ENCODE measurements at regions not wholly inside any gene's neighbourhood (a gene's known extent, or its start where the extent isn't known, plus 50 kb on each side); places are given as distances from the start of the nearest gene placed in this dataset.

- no peak overlapping the region for H3K4me3 ChIP-seq (ENCODE audit: low read depth, low read length)
- no peak for TF ChIP-seq CTCF (IDR thresholded peaks at IDR 0.05; ENCODE audit: low read depth, low read length, missing control alignments)
- in situ Hi-C loops (cut with HindIII; ENCODE audit: low sequenced_read_pairs), result no loop called here
- DNase-seq (ENCODE audit: low read depth), result no peak
Observed at GRCh38 chr22:49618677-49618953, 209.1 kb downstream of the BRD1 start.

DNA sequence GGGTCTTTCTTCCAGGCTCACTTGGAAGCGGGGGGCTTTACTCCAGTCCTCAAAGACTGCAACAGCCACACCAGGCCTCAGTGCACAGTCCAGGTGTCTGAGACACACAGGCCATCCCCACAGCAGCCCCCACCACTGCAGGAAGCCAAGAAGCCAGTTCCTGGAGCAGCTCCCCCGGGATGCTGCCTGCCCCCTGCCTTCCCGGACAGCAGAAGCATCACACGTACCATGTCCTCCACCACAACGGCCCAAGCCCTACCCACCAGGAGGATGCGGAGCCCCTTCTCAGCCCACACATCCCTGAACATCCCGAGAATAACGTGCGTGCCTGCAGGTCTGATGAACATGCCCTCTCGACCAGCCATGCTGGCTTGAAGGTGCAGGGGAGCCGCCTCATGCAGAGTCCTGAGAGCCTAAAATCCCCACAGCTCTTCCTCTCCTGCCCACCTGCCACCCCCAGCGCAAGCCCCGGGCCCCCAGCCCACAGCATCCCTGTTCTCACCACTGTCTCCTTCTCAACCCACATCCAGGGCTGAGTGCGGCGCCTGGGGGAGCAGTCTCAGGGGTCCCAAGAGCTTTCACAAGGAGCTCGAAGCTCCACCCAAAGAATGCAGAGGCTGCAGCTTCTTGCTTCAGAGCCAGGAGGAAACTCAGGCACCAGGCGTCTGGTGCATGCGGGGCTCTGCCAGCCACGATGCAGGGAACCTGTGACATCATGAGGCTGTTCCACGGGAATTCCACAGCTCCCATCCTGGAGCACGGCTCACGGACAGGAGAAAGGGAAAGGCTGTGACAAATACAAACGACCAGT, 209.6 kb downstream of the BRD1 start:
- in situ Hi-C loops (cut with HindIII; ENCODE audit: low sequenced_read_pairs), result no loop called here
- H3K4me3 ChIP-seq (ENCODE audit: low read depth, low read length), result no peak overlapping the region
- no peak for TF ChIP-seq CTCF (IDR thresholded peaks at IDR 0.05; ENCODE audit: low read depth, low read length, missing control alignments)
- DNase-seq (ENCODE audit: low read depth), result no peak

GRCh38 chr22:49617264-49617663, 210.4 kb downstream of the BRD1 start:
- no peak for TF ChIP-seq CTCF (IDR thresholded peaks at IDR 0.05; ENCODE audit: low read depth, low read length, missing control alignments)
- H3K4me3 ChIP-seq (ENCODE audit: low read depth, low read length), result no peak overlapping the region
- in situ Hi-C loops (cut with HindIII; ENCODE audit: low sequenced_read_pairs), result no loop called here
- no peak for DNase-seq (ENCODE audit: low read depth)

DNA sequence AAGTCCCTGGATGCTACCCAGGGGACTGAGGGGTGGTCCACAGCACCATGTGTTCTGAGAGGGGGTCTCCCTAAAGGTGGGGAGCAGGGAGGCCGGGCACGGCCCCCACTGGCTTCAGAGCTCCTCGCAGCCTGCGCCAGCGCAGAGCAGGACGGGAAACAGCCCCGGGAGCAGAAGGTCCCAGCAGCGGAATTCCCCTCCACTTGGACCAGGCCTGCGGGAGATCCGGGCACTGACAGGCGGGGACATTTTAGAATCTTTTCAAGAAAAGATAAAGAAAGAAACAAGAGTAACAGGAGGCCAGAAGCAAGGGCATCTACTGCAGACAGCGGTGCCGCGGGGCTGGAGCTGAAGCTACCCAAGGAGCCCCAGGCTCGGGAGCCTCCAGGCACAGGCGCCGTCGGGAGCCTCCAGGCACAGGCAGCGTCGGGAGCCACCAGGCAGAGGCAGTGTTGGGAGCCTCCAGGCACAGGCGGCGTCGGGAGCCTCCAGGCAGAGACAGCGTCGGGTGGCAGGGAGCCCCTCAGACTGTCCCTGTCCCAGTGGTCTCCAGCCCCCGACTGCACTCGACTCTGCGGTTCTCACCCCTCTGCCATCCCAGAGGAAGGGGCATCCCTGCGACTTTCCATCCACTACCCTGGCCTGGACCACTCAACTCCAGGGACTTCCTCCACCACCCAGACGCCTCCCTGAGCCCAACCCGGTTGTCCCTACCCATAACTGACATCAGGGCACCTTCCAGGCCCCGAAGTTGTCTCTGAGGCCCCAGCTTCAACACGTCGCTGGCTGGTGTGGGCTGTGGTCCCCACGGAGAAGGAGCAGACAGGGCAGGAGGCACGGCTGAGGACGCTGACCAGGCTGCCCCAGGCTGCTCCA, 211.1 kb downstream of the BRD1 start:
- no peak for DNase-seq (ENCODE audit: low read depth)
- no peak overlapping the region for H3K4me3 ChIP-seq (ENCODE audit: low read depth, low read length)
- in situ Hi-C loops (cut with HindIII; ENCODE audit: low sequenced_read_pairs), result no loop called here
- no peak for TF ChIP-seq CTCF (IDR thresholded peaks at IDR 0.05; ENCODE audit: low read depth, low read length, missing control alignments)

DNA sequence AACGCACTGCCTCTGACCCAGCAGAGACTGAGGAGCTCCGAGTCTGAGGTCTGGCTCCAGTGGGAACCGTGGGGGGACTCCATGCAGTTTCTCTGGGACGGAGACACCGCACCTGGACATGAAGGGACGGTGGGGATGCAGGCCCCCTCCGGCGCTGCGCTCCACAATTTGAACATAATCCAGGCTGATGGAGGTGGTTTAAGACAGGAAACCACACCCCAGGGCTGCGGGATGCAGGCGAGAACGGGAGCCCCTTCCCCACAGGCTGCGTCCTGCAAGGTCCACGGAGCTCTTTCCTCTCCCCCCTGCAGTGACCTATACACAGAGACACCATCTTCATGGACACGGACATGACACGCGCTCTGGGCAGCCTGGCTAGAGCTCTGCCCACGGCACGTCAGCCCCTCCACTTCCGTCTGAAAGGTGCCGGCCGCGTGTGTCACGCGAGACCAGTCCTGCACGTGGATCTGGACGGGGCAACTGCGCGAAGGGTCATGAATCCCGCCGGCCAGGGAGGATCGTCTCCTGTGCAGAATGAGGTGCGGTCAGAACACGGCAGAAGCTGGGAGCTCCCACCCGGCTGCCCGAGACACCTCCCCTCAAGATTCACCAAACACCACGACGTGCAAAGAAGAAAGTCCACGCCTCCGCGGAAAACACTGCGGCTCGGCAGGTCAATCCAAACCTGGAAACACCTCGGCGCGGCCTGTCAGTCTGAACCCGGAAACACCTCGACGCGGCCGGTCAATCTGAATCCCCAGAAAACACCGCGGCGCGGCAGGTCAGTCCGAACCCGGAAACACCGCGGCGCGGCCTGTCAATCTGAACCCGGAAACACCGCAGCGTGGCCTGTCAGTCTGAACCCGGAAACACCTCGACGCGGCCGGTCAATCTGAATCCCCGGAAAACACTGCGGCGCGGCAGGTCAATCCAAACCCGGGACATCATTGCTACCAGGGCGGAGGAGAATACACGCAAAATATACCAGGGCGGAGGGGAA, 212.4 kb downstream of the BRD1 start:
- in situ Hi-C loops (cut with HindIII; ENCODE audit: low sequenced_read_pairs), result no loop called here
- no peak overlapping the region for H3K4me3 ChIP-seq (ENCODE audit: low read depth, low read length)
- TF ChIP-seq CTCF (IDR thresholded peaks at IDR 0.05; ENCODE audit: low read depth, low read length, missing control alignments), result no peak
- DNase-seq (ENCODE audit: low read depth), result no peak
